22Rv1 (cell line): ENCODE measurements at regions not wholly inside any gene's neighbourhood (a gene's known extent, or its start where the extent isn't known, plus 50 kb on each side); places are given as distances from the start of the nearest gene placed in this dataset.

Source experiments
- CTCF ChIP-seq: fragments of 450-650 bp; IDR thresholded peaks from 2 replicates; pipeline ENCODE4 v1.5.1; 2017; ENCODE audit warnings: mild to moderate bottlenecking
- ZFX ChIP-seq: fragments of 450-650 bp; IDR thresholded peaks from 2 replicates; pipeline ENCODE4 v1.6.1; 2017; ENCODE audit warnings: antibody characterized with exemption, borderline replicate concordance

GRCh38 chr7:96427143-96427542 lies 105.2 kb upstream of the SLC25A13 start:
- TF ChIP-seq CTCF, result no peak
- TF ChIP-seq ZFX, result no peak
